Lung (tissue), 11 donors: ENCODE measurements at regions not wholly inside any gene's neighbourhood (a gene's known extent, or its start where the extent isn't known, plus 50 kb on each side); places are given as distances from the start of the nearest gene placed in this dataset.
A peak's percentile ranks its signal among the peaks of the same experiment; 100 is the strongest.

Source experiments
- ATAC-seq: fragments of 200-7000 bp; cut with Tn5 transposase; one replicate; pipeline ENCODE4 v1.9.1; 2020; ENCODE audit warnings: moderate number of reproducible peaks; ENCODE audit not compliant: insufficient read depth, low FRiP score
- DNase-seq, 3 donors: peaks; one replicate each; pipeline ENCODE4 v3.0.0-alpha.2; 2013 to 2017
- H3K27ac ChIP-seq, 2 donors: one replicate each; pipeline ENCODE4 v1.5.1; 2013; ENCODE audit warnings: mild to moderate bottlenecking in 2 of 2, moderate library complexity in 2 of 2, control low read depth in 1 of 2, inconsistent platforms in 1 of 2, low read depth in 1 of 2, low read length in 1 of 2
- H3K27me3 ChIP-seq, 3 donors: one replicate each; pipeline ENCODE4 v1.5.1; 2013; ENCODE audit warnings: low read length in 2 of 3; ENCODE audit not compliant: control insufficient read depth in 3 of 3, insufficient read depth in 3 of 3
- H3K36me3 ChIP-seq, 4 donors: one replicate each; pipeline ENCODE4 v1.5.1; 2013; ENCODE audit warnings: low read length in 4 of 4, mild to moderate bottlenecking in 1 of 4, moderate library complexity in 1 of 4; ENCODE audit not compliant: control insufficient read depth in 4 of 4, insufficient read depth in 4 of 4
- H3K4me1 ChIP-seq, 5 donors: one replicate each; pipeline ENCODE4 v1.5.1; 2013; ENCODE audit warnings: low read length in 5 of 5, mild to moderate bottlenecking in 2 of 5, moderate library complexity in 1 of 5; ENCODE audit not compliant: control insufficient read depth in 5 of 5, insufficient read depth in 5 of 5
- H3K4me3 ChIP-seq: one replicate; pipeline ENCODE4 v1.5.1; 2013; ENCODE audit warnings: mild to moderate bottlenecking, control low read depth, moderate library complexity
- H3K9ac ChIP-seq, 2 donors: one replicate each; pipeline ENCODE4 v1.5.1; 2013; ENCODE audit warnings: low read length in 2 of 2, control low read depth in 1 of 2; ENCODE audit not compliant: insufficient read depth in 1 of 2
- H3K9me3 ChIP-seq, 4 donors: one replicate each; pipeline ENCODE4 v1.5.1; 2013; ENCODE audit warnings: low read length in 3 of 4, mild to moderate bottlenecking in 1 of 4, moderate library complexity in 1 of 4; ENCODE audit not compliant: control insufficient read depth in 4 of 4, insufficient read depth in 3 of 4
- WGBS, 2 donors: extraction: QIAGEN DNeasy Blood & Tissue Kit; methylation state at CpG; one replicate each; pipeline ENCODE4 v1.1.7; 2013; 5-methylcytosine and 5-hydroxymethylcytosine counted together
- TF ChIP-seq, protein P1 (sequence below): IDR thresholded peaks from 2 replicates; pipeline ENCODE4 v1.5.1; 2012; ENCODE audit warnings: mild to moderate bottlenecking; ENCODE audit errors: control extremely low read depth, extremely low read depth
- donor health status: control.
- donor health status: control.
- donor health status: Bipolar disorder and iron deficiency.
- donor health status: healthy.
- donor health status: DM: yes; HTN: yes; CAD: no.

DNA sequence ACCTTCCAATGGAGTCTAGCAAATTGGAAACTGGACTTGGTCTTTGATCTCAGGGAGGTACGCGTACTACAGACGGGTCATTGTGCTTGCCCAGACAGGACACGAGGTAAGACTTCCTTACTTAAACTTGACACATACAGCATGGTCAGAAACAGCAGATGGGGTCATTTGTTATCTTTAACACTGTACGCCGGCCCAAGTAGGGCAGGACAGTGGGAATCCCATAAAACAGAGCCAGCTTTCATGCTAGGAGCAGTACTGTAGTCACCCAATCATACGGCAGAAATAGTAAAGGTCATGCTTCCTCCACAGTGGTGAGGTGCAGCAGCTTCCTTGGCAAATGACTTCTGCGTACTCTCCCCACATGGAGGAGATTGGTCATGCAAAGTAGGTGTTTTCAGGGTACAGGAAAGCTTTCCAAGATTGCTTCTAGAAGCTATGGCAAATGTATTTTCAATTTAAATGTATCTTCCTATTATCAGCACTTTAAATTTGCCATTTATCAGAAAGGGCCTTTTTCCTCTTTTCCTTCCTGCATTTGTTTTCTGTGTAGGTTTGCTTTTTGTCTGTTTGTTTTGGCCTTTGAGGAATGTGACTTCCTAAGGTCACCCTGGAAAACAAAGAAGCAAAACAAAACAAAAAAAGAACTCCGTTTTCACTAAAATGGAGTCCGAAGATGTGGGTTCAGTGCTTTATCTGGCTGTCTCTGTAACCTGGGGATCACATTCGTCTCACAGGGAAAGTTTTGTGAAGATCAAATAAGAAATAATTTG lies 74.0 kb upstream of the DSG1 start:
- ATAC-seq (no peak), DNase-seq (no peak)
- WGBS, 2 donors: 74 to 79% methylated on average over 11 of the region's 11 CpGs
- TF ChIP-seq, protein P1, sequence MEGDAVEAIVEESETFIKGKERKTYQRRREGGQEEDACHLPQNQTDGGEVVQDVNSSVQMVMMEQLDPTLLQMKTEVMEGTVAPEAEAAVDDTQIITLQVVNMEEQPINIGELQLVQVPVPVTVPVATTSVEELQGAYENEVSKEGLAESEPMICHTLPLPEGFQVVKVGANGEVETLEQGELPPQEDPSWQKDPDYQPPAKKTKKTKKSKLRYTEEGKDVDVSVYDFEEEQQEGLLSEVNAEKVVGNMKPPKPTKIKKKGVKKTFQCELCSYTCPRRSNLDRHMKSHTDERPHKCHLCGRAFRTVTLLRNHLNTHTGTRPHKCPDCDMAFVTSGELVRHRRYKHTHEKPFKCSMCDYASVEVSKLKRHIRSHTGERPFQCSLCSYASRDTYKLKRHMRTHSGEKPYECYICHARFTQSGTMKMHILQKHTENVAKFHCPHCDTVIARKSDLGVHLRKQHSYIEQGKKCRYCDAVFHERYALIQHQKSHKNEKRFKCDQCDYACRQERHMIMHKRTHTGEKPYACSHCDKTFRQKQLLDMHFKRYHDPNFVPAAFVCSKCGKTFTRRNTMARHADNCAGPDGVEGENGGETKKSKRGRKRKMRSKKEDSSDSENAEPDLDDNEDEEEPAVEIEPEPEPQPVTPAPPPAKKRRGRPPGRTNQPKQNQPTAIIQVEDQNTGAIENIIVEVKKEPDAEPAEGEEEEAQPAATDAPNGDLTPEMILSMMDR: no peak
- peak overlapping the region in 1 of 2 donors; percentile 41 for H3K27ac ChIP-seq
- H3K4me1 ChIP-seq: peaks cover 0 to 18% (median 11%) of the 10 kb centered on the region in 5 donors
- no peaks in the 10 kb centered on the region for H3K36me3 ChIP-seq
- no peak overlapping the region for H3K4me3 ChIP-seq
- no peaks in the 10 kb centered on the region for H3K27me3 ChIP-seq
- H3K9me3 ChIP-seq: no peaks in the 10 kb centered on the region
- no peak overlapping the region for H3K9ac ChIP-seq

DNA sequence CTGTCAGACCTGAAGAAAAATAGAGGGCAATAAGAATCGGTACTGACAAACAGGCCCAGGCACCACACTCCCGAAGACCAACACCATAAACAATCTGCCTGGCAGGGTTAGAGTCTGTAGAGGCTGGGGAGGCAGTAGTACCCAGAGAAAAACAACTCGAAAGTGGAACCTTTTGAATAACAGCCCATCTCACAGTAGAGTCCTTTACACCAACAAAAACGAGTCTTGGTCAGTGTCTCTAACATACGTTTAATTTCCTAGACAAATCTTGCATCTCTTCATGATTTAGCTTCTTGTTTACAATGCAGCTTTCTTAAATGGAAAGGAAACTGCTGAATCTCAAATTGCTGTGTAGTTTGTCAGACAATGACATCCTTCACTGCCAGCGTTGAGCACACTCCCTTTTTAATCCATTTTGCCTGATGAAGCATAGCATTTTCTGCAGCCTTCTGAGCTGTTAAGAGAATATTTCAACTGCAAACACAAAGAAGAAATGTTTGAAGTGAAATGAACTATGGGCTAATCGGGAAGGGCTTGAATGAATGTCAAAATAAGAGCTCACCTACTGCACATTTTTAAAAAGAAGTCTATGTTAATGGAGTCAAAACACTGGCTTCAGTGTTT lies 73.1 kb upstream of the DSG1 start:
- H3K27ac ChIP-seq: peak overlapping the region in 1 of 2 donors; percentile 41
- no peaks in the 10 kb centered on the region for H3K9me3 ChIP-seq
- ATAC-seq: no peak
- no peak overlapping the region for H3K9ac ChIP-seq
- peaks cover 0 to 18% (median 11%) of the 10 kb centered on the region in 5 donors for H3K4me1 ChIP-seq
- peak in 1 of 3 donors; percentile 52 for DNase-seq
- H3K27me3 ChIP-seq: no peaks in the 10 kb centered on the region
- H3K4me3 ChIP-seq: no peak overlapping the region
- H3K36me3 ChIP-seq: no peaks in the 10 kb centered on the region
- 39 to 62% methylated on average over 7 of the region's 7 CpGs for WGBS, 2 donors
- TF ChIP-seq, protein P1: no peak

DNA sequence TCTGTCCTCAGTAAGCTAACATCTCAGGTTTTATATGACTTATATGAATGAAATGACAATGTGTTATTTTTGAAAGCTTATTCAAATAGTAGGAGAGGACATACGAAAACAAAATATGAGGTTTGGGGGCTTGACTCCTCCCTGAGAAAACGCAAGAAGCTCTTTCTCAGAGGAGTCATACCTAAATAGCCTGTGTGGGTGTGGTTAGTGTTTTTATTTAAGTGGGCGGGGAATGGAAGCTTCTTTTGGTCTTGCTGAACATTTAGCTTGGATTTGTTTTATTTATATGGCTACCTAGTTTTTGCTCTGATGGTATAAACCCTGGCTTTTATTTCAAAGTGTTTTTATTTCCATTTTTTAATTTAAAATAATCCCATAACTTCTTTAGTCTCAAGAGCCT lies 72.1 kb upstream of the DSG1 start:
- Histone ChIP-seq H3K27ac (no peak overlapping the region), H3K9ac (no peak overlapping the region), H3K4me1 (peaks cover 0 to 18% (median 11%) of the 10 kb centered on the region in 5 donors), H3K4me3 (no peak overlapping the region), H3K27me3 (no peaks in the 10 kb centered on the region), H3K36me3 (no peaks in the 10 kb centered on the region), H3K9me3 (no peaks in the 10 kb centered on the region)
- ATAC-seq: no peak
- no peak for DNase-seq
- 77 to 85% methylated on average over 3 of the region's 3 CpGs for WGBS, 2 donors
- TF ChIP-seq, protein P1: no peak
